ENCODE measurements at regions not wholly inside any gene's neighbourhood (a gene's known extent, or its start where the extent isn't known, plus 50 kb on each side); places are given as distances from the start of the nearest gene placed in this dataset.
"Not testable (repeated sequence)": the region's sequence is repeated elsewhere in the genome, so short reads cannot be mapped to it uniquely, and the experiment has no call there.

- no peak for DNase-seq
Observed at GRCh38 chr11:81966340-81966739, 767.3 kb downstream of the FAM181B start.

- no peak for DNase-seq
Observed at GRCh38 chr11:81963018-81963417, 770.6 kb downstream of the FAM181B start.

GRCh38 chr11:81960443-81960842, 773.2 kb downstream of the FAM181B start:
- no peak for DNase-seq

GRCh38 chr11:81959341-81959740, 774.3 kb downstream of the FAM181B start:
- no peak for DNase-seq

GRCh38 chr11:81954301-81954700, 779.4 kb downstream of the FAM181B start:
- not testable (repeated sequence) for DNase-seq

- no peak for DNase-seq
Observed at GRCh38 chr11:81946831-81947230, 786.8 kb downstream of the FAM181B start.

- no peak for DNase-seq
Observed at GRCh38 chr11:81942646-81943045, 791.0 kb downstream of the FAM181B start.

GRCh38 chr11:81941998-81942397, 791.7 kb downstream of the FAM181B start:
- no peak for DNase-seq

GRCh38 chr11:81932303-81932702, 801.4 kb downstream of the FAM181B start:
- DNase-seq, result no peak

- DNase-seq, result no peak
Observed at GRCh38 chr11:81920205-81920604, 813.5 kb downstream of the FAM181B start.

GRCh38 chr11:81916451-81916850, 817.2 kb downstream of the FAM181B start:
- no peak for DNase-seq

- no peak for DNase-seq
Observed at GRCh38 chr11:81915045-81915444, 818.6 kb downstream of the FAM181B start.

GRCh38 chr11:81913793-81914192, 819.9 kb downstream of the FAM181B start:
- DNase-seq, result no peak

- DNase-seq, result no peak
Observed at GRCh38 chr11:81907996-81908395, 825.7 kb downstream of the FAM181B start.

GRCh38 chr11:81899156-81899555, 834.5 kb downstream of the FAM181B start:
- DNase-seq, result no peak

GRCh38 chr11:81897639-81898038, 836.0 kb downstream of the FAM181B start:
- no peak for DNase-seq

GRCh38 chr11:81895258-81895657, 838.4 kb downstream of the FAM181B start:
- no peak for DNase-seq

- no peak for DNase-seq
Observed at GRCh38 chr11:81892770-81893635, 840.7 kb downstream of the FAM181B start.

- DNase-seq, result no peak
Observed at GRCh38 chr11:81888391-81888790, 845.3 kb downstream of the FAM181B start.

- no peak for DNase-seq
Observed at GRCh38 chr11:81887671-81888070, 846.0 kb downstream of the FAM181B start.

GRCh38 chr11:81886406-81887075, 847.1 kb downstream of the FAM181B start:
- no peak for DNase-seq

- DNase-seq, result no peak
Observed at GRCh38 chr11:81874635-81875034, 859.0 kb downstream of the FAM181B start.

GRCh38 chr11:81870815-81871214, 862.8 kb downstream of the FAM181B start:
- DNase-seq, result no peak

- peak in 1 of 2 donors; percentile 24 for DNase-seq
Observed at GRCh38 chr11:81870066-81870412, 863.6 kb downstream of the FAM181B start.
